Prostate gland (tissue), 2 donors: ENCODE measurements at regions not wholly inside any gene's neighbourhood (a gene's known extent, or its start where the extent isn't known, plus 50 kb on each side); places are given as distances from the start of the nearest gene placed in this dataset.
A peak's percentile ranks its signal among the peaks of the same experiment; 100 is the strongest.

Experiments
- DNase-seq: peaks from one replicate; pipeline ENCODE4 v3.0.0-alpha.2; 2019; ENCODE audit warnings: low spot score
- H3K27ac ChIP-seq, 2 donors: fragments of 200-600 bp; sonication (generic); 2 replicates each; pipeline ENCODE4 v1.5.1; 2017 to 2019
- H3K27me3 ChIP-seq: fragments of 200-600 bp; sonication (generic); replicated peaks from 2 replicates; pipeline ENCODE4 v1.5.1; 2019; ENCODE audit not compliant: insufficient read depth
- H3K36me3 ChIP-seq, 2 donors: fragments of 200-600 bp; sonication (generic); 1 replicate in 1 of 2; 2 replicates in 1 of 2; pipeline versions ENCODE4 v1.5.1 to v1.8.1; 2017 to 2019
- H3K4me1 ChIP-seq: fragments of 200-600 bp; sonication (generic); replicated peaks from 2 replicates; pipeline ENCODE4 v1.5.1; 2019
- H3K4me3 ChIP-seq, 2 donors: fragments of 200-600 bp; sonication (generic); 2 replicates each; pipeline ENCODE4 v1.5.1; 2017 to 2019
- H3K9me3 ChIP-seq: fragments of 200-600 bp; sonication (generic); 2 replicates; pipeline ENCODE4 v1.5.1; 2017
- POLR2A ChIP-seq: fragments of 450-650 bp; IDR thresholded peaks from one replicate; pipeline ENCODE4 v1.6.1; 2016; ENCODE audit warnings: antibody characterized with exemption, mild to moderate bottlenecking
- POLR2AphosphoS5 ChIP-seq: sonication (generic); formaldehyde crosslinking; IDR thresholded peaks from one replicate; pipeline ENCODE4 v1.6.1; 2017; ENCODE audit warnings: antibody characterized with exemption
- WGBS: methylation state at CpG from one replicate; pipeline ENCODE4 v1.1.5; 2018; 5-methylcytosine and 5-hydroxymethylcytosine counted together
- intact Hi-C: fragments of 100-400 bp; cut with DNase I; formaldehyde crosslinking; loops from one replicate; pipeline ENCODE4 v1.14.2; 2022
- TF ChIP-seq, protein P1 (sequence below), 4 experiments: fragments of 200-600 bp in 2 of 4; fragments of 450-650 bp in 2 of 4; sonication (generic) in 2 of 4; IDR thresholded peaks; 1 replicate in 3 of 4; 2 replicates in 1 of 4; pipeline ENCODE4 v1.5.1; 2016 to 2019; ENCODE audit warnings: antibody characterized with exemption in 4 of 4, mild to moderate bottlenecking in 2 of 4, moderate library complexity in 2 of 4

DNA sequence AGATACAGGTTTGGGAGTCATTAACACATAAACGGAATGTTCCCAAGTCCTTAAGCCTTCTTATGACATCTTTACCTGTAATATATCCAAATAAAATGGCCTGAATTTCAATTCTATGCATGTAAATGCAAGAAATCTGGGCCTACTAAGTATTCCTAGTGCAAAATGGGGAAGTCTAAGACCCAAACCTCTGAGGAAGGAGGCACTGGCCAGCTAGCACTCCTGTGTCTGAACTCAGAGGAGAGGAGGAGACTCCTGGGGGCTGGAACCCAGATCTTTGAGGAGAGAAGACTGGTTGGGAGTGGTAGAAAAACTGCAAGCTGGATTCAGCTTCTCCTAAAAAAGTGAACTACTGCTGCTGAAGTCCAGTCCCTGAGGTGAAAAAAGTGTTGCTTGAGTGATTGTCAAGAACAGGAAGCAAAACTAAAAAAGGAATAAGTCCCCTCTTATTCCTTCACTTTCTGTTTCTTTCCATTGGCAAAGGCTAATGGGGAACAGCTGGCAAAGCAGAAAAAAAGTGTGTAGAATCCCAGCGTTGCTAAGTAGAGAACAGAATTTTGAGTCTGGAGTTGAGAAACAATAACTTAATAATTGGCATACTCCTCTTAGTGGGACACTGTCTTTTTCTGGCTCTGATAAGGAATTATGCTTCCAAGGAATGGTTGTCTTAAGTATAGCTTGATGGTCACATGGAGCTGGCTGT, 54.8 kb upstream of the ATP2C1 start:
- TF ChIP-seq POLR2AphosphoS5 (no peak), POLR2A (no peak)
- TF ChIP-seq, protein P1, sequence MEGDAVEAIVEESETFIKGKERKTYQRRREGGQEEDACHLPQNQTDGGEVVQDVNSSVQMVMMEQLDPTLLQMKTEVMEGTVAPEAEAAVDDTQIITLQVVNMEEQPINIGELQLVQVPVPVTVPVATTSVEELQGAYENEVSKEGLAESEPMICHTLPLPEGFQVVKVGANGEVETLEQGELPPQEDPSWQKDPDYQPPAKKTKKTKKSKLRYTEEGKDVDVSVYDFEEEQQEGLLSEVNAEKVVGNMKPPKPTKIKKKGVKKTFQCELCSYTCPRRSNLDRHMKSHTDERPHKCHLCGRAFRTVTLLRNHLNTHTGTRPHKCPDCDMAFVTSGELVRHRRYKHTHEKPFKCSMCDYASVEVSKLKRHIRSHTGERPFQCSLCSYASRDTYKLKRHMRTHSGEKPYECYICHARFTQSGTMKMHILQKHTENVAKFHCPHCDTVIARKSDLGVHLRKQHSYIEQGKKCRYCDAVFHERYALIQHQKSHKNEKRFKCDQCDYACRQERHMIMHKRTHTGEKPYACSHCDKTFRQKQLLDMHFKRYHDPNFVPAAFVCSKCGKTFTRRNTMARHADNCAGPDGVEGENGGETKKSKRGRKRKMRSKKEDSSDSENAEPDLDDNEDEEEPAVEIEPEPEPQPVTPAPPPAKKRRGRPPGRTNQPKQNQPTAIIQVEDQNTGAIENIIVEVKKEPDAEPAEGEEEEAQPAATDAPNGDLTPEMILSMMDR (IDR thresholded peaks at IDR 0.05), result no peak
- no peak for DNase-seq
- no peak overlapping the region for H3K4me3 ChIP-seq
- no peaks in the 10 kb centered on the region for H3K36me3 ChIP-seq
- no peaks in the 10 kb centered on the region for H3K4me1 ChIP-seq
- 70% methylated on average over 2 of the region's 2 CpGs for WGBS
- intact Hi-C loops, result no loop called here
- H3K27ac ChIP-seq, result no peak overlapping the region
- no peaks in the 10 kb centered on the region for H3K27me3 ChIP-seq
- no peaks in the 10 kb centered on the region for H3K9me3 ChIP-seq

DNA sequence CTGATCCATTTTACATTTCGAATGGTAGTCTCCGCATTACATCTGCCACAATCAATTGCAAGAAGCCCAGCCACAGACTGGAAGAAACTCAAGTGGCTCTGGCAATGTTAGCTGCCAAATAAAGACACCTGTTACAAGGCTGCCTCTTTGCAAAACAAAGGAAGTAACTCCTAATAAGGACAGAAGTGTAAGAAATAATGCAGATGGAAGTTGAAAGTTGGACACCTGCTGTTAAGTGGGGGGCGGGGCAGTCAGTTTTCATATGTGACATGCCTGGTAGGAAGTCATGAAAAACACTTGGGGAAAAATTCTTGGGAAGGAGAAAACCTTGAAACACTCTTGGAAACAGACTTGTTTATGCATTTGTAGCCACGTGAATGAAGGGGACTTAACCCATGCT, 54.1 kb upstream of the ATP2C1 start:
- no peaks in the 10 kb centered on the region for H3K36me3 ChIP-seq
- WGBS, result 33% methylated on average over 4 of the region's 4 CpGs
- no peak overlapping the region for H3K27ac ChIP-seq
- H3K4me1 ChIP-seq, result no peaks in the 10 kb centered on the region
- no peak for TF ChIP-seq POLR2AphosphoS5
- TF ChIP-seq, protein P1 (IDR thresholded peaks at IDR 0.05), result no peak
- no peak for TF ChIP-seq POLR2A
- no peak for DNase-seq
- no peaks in the 10 kb centered on the region for H3K9me3 ChIP-seq
- no peak overlapping the region for H3K4me3 ChIP-seq
- H3K27me3 ChIP-seq, result no peaks in the 10 kb centered on the region
- intact Hi-C loops, result no loop called here

DNA sequence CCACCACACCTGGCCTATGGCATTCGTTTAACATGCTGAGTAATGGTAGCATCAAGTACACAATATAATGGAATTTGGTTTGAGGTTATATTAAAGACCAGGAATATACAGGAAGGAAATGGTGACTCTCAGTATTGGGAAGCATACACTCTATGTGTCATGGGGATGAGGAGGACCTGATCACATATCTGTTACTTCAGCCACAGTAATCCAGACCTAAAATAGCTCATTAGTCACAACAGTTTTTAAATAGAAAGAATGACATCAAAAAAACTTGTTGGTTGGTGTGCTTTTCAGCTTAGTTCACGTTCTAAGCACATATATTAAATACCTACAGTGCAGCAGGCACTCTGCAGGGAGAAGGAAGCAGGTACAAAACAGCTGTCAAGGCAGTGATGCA, 52.5 kb upstream of the ATP2C1 start:
- no peak for DNase-seq
- intact Hi-C loops, result no loop called here
- H3K27ac ChIP-seq, result no peak overlapping the region
- H3K4me1 ChIP-seq, result no peaks in the 10 kb centered on the region
- 65% methylated on average over 2 of the region's 2 CpGs for WGBS
- H3K27me3 ChIP-seq, result no peaks in the 10 kb centered on the region
- no peaks in the 10 kb centered on the region for H3K9me3 ChIP-seq
- H3K36me3 ChIP-seq, result no peaks in the 10 kb centered on the region
- TF ChIP-seq POLR2AphosphoS5, result no peak
- TF ChIP-seq, protein P1 (IDR thresholded peaks at IDR 0.05), result no peak
- TF ChIP-seq POLR2A, result no peak
- H3K4me3 ChIP-seq, result no peak overlapping the region

DNA sequence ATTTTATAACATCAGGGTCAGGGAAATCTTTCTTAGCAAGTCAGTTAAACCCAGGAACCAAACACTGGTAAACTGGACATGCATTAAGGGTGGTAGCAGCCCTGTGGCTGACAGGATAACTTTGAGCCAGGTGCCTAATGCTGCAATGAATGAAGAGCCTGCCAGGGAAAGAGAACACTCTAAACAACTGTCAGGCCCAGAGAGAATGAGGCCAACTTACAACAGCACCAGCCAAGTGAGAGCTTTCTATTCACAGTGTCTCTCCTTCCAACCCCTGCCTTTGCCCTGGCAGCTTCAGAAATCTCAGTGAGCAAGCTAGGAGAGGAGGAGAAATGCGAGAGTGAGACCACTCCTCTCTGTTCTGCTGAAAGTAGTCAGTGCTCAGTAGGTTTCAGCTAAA, 50.4 kb upstream of the ATP2C1 start:
- Histone ChIP-seq H3K27ac (peak overlapping the region; percentile 37 to 48), H3K27me3 (no peaks in the 10 kb centered on the region), H3K36me3 (no peaks in the 10 kb centered on the region), H3K9me3 (no peaks in the 10 kb centered on the region), H3K4me1 (peaks cover 7% of the 10 kb centered on the region), H3K4me3 (no peak overlapping the region)
- 44% methylated on average over 1 of the region's 1 CpG for WGBS
- no peak for TF ChIP-seq POLR2A
- TF ChIP-seq, protein P1 (IDR thresholded peaks at IDR 0.05), result no peak
- no peak for TF ChIP-seq POLR2AphosphoS5
- DNase-seq, result no peak
- intact Hi-C loops, result no loop called here
